Activated CD4-positive, alpha-beta T cell treated with anti-CD3 and anti-CD28 coated beads for 1 hour (primary cell): ENCODE measurements at regions not wholly inside any gene's neighbourhood (a gene's known extent, or its start where the extent isn't known, plus 50 kb on each side); places are given as distances from the start of the nearest gene placed in this dataset.
"Not testable (repeated sequence)": the region's sequence is repeated elsewhere in the genome, so short reads cannot be mapped to it uniquely, and the experiment has no call there.

ENCODE experiments used
- DNase-seq: peaks from one replicate; pipeline ENCODE4 v3.0.0-alpha.2; 2020

GRCh38 chr15:69660658-69661405, 208.2 kb downstream of the RPLP1 start:
- DNase-seq, result no peak

- DNase-seq, result no peak
Observed at GRCh38 chr15:69661446-69661845, 208.8 kb downstream of the RPLP1 start.

- DNase-seq, result no peak
Observed at GRCh38 chr15:69661871-69662644, 209.4 kb downstream of the RPLP1 start.

GRCh38 chr15:69662645-69663000, 210.0 kb downstream of the RPLP1 start:
- DNase-seq, result no peak

- DNase-seq, result no peak
Observed at GRCh38 chr15:69663441-69663840, 210.8 kb downstream of the RPLP1 start.

GRCh38 chr15:69663982-69664381, 211.4 kb downstream of the RPLP1 start:
- DNase-seq, result no peak

GRCh38 chr15:69664572-69665571, 212.3 kb downstream of the RPLP1 start:
- no peak for DNase-seq

GRCh38 chr15:69665641-69666111, 213.1 kb downstream of the RPLP1 start:
- no peak for DNase-seq

GRCh38 chr15:69666441-69666882, 213.8 kb downstream of the RPLP1 start:
- DNase-seq, result no peak

- DNase-seq, result no peak
Observed at GRCh38 chr15:69666921-69667811, 214.5 kb downstream of the RPLP1 start.

GRCh38 chr15:69668039-69668705, 215.6 kb downstream of the RPLP1 start:
- DNase-seq, result no peak

- DNase-seq, result no peak
Observed at GRCh38 chr15:69668963-69669362, 216.3 kb downstream of the RPLP1 start.

GRCh38 chr15:69669446-69669845, 216.8 kb downstream of the RPLP1 start:
- no peak for DNase-seq

GRCh38 chr15:69673291-69673881, 220.8 kb downstream of the RPLP1 start:
- DNase-seq, result no peak

GRCh38 chr15:69675731-69676130, 223.1 kb downstream of the RPLP1 start:
- DNase-seq, result no peak

GRCh38 chr15:69677403-69677802, 224.8 kb downstream of the RPLP1 start:
- DNase-seq, result no peak

GRCh38 chr15:69679623-69680228, 227.1 kb downstream of the RPLP1 start:
- DNase-seq, result no peak

GRCh38 chr15:69684823-69685222, 232.2 kb downstream of the RPLP1 start:
- not testable (repeated sequence) for DNase-seq

- DNase-seq, result no peak
Observed at GRCh38 chr15:69685512-69686452, 233.2 kb downstream of the RPLP1 start.
